ENCODE measurements at regions not wholly inside any gene's neighbourhood (a gene's known extent, or its start where the extent isn't known, plus 50 kb on each side); places are given as distances from the start of the nearest gene placed in this dataset.

DNA sequence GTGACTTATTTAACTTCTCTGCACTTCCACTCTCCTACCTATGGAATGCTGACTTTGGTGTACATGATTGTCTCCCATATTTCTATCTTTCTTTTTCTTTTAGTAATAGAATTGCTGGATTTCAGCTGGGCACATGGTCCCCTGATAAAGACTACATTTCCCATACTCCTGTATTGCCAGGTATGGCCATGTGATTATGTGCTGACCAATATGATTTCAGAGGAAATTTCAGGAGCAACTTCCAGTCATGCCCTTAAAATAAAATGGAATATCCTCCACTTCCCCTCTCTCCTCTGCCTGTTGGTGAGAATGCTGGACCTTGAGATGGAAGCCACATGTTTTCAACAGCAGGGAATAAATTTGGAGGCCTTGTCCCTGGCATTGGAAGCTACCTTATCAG lies 130.7 kb upstream of the IGSF21 start:
- DNase-seq (ENCODE audit: low read depth) = no peak

DNA sequence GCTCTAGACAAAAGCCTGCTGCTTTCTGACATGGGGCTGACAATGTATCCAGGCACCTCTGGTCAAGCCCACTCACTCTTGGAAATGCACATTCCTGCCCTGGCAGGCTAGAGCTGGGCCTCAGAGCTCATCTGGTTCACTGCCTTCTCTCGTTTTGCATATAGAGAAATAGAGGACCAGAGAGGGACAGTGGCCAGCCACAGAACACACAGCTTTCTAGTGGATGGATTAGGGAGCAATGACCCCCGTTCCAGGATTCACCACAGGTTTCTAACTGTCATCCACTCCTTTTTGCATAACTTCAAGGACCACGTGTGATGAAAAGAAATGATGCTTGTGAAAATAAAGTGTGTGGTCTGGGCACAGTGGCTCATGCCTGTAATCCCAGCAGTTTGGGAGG lies 129.6 kb upstream of the IGSF21 start:
- DNase-seq (ENCODE audit: low read depth) = no peak

DNA sequence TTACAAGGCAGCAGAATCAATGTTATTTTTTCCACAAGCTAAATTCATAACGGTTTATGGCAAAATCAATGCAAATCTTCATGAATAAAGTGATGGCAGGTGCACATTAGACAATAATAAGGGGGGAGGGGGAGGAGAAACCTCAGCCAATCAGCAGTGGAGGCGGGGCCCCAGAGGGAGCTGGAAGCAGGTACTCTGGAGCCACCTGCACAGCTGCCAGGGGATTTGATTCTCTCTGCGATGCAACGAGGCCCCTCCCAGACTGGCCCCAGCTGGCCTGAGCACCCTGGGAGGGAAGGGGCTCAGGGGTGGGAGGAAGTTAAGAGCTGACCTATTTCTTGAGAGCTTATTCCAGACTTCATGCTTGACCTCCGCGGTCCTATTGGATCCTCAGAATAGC lies 127.8 kb upstream of the IGSF21 start:
- DNase-seq (ENCODE audit: low read depth) = no peak

DNA sequence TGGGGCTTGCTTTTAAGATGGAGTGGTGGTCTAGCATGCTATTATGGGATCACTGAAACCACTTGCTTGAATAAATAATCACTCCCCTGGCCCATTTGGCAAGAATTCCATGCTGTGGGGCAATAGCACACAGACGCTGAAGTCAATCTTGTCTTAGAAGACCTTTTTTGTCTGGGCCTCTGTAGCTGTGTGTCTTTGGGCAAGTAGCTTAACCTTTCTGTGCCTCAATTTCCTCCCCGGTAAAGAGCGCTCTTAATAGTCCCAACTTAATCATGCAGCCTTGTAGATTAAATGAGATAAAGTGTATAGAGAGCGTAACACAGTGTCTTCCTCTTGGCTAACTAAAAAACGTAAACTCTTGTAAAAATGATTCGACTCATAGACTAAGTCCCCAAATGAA lies 125.4 kb upstream of the IGSF21 start:
- DNase-seq (ENCODE audit: low read depth) = no peak

DNA sequence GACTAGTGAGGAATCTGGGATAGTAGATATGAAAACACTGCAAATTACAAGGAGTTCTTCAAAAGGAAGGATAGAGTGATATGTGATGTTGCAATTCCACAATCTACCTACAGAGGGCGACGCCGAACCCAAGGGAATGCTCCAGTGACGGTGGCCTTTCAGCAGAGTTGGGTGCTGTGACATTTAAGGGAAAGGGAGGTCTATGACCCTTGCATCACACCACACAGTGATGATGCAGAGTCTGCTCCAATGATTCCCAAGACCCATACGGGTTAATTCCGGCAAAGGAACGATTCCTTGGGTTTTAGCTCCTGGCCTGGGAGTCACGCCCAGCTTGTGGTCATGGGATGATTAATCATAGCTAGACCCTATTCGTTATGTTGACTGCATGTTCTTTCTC lies 123.0 kb upstream of the IGSF21 start:
- no peak for DNase-seq (ENCODE audit: low read depth)

- no peak for DNase-seq (ENCODE audit: low read depth)
Measured at GRCh38 chr1:17986156-17986555, 121.4 kb upstream of the IGSF21 start.

- DNase-seq (ENCODE audit: low read depth) = no peak
Measured at GRCh38 chr1:17990401-17990800, 117.2 kb upstream of the IGSF21 start.

DNA sequence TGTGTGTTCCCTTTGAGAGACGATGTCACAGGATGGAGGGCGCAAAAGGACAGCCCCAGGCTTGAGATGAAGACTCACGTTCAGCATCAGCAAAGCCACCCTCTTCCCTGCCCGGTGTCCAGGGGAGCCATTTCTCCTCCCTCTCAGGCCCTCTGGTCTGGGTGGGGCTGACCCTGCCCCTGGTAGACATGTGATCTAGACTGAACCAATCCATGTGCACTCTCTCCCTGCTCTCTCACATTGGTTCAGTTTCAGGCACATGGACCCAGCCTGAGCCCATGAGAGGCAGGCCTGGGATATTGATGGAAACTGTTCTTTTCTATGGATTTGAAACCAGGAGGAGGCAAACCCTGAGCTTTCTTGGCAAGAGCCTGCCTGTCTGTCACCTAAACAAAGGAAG lies 115.6 kb upstream of the IGSF21 start:
- no peak for DNase-seq (ENCODE audit: low read depth)

DNA sequence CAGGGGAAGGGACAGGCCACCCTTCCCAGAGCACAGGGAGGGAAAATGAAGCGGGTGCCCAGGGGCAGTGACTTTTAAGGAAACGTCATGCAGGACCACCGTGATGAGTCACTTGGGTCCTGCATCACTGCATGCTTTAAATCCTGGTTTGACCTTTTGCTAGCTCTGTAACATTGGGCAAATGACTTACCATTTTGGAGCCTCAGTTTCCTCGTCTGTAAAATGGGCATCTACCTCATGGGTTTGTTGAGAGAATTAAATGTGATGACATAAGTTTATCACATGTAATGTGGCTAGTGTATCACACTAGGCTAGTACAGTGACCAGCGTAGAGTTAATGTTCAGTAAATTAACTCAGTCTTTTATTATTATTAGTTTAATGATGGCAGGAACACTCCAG lies 114.8 kb upstream of the IGSF21 start:
- DNase-seq (ENCODE audit: low read depth) = no peak

DNA sequence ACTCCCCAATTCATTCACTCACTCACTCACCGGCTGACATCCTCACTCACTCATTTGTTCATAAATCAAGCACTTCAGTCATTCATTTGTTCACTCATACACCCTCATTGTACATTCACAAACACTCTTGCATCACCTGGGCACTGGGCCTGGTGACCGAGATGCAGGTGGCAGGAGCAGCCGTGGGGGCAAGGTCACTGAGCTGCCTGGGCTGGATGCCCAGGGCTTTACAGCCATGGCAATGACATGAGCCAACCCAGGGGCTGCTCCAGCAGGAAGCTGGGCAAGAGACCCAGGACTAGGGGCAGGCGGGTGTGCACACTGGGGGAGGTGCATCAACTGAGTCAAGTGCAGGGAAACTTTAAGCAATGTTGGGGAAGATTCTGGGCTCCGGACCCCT lies 113.6 kb upstream of the IGSF21 start:
- no peak for DNase-seq (ENCODE audit: low read depth)

DNA sequence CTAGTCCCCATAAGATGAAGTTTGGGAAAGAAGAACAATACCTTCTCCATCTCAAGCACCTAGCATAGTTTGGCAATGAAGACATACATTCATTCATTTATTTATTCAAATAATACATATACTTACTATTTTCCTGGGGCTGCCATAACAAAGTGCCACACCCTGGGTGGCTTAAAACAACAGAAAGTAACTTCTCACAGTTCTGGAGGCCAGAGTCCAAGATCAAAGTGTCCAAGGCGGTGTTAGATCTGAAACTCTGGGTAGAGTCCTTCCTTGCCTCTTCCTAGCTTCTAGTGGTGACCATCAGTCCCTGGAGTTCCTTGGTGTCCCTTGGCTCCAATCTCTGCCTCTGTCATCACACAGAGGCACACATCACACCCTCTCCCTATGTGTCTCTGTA lies 112.1 kb upstream of the IGSF21 start:
- DNase-seq (ENCODE audit: low read depth) = no peak

DNA sequence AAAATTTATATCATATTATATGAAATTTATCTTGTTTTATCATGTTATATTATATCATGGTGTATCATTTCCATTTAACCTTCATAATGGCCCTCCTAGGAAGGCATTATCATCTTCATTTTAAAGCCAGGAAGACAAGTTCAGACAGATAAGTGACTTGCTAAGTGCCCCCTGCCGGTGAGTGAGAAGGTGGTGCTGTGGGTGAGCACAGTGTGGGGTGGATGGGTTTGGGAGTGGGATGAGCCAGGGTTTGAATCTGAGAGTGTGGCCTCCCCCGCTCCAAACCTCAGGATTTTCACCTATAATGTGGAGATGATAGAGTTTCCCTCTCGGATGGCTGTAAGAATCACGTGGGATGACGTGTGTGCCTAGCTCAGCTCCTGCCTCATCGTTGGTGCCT lies 108.7 kb upstream of the IGSF21 start:
- no peak for DNase-seq (ENCODE audit: low read depth)

DNA sequence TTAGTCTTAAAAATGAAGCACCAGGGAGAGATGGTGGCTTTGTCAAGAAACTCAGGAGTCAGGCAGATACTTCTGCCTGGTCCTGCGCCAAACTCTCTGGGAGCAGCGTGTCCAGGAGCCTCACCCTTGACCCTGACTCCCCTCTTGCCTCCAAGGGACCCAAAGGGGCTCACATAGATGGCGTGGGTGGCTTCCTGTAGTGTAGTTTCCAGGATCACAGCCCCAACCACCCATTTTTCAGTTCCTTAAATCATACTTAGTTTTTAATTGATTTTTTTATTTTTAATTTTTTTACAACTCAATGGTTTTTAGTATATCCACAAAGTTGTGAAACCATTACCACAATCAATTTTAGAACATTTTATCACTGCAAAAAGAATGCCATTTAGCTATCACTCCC lies 107.7 kb upstream of the IGSF21 start:
- no peak for DNase-seq (ENCODE audit: low read depth)

DNA sequence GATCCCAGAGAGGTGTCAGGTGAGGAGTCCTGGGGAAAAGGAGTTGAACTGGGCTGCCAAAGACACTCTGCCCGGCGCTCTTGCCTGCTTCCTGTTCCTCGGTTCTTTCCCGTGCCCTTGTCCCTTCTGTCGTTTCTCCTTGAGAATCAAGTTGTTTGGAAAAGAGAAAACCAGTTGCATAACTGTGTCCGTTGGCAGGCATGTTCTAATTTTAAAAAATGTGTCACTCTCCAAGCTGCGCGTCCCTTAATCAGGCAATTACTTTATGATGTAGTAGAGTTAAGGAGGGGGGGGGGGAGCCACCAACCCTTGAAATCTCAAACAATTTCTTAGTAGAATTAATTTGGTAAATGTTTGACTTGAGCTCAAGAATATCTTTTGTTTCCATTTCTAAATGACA lies 105.9 kb upstream of the IGSF21 start:
- no peak for DNase-seq (ENCODE audit: low read depth)

GRCh38 chr1:18004278-18004677 lies 103.3 kb upstream of the IGSF21 start:
- no peak for DNase-seq (ENCODE audit: low read depth)

- DNase-seq (ENCODE audit: low read depth) = no peak
Measured at GRCh38 chr1:18005238-18005637, 102.4 kb upstream of the IGSF21 start.

GRCh38 chr1:18007391-18008041 lies 100.1 kb upstream of the IGSF21 start:
- no peak for DNase-seq (ENCODE audit: low read depth)

- DNase-seq (ENCODE audit: low read depth) = no peak
Measured at GRCh38 chr1:18008081-18008480, 99.5 kb upstream of the IGSF21 start.

GRCh38 chr1:18009055-18009454 lies 98.5 kb upstream of the IGSF21 start:
- no peak for DNase-seq (ENCODE audit: low read depth)

DNA sequence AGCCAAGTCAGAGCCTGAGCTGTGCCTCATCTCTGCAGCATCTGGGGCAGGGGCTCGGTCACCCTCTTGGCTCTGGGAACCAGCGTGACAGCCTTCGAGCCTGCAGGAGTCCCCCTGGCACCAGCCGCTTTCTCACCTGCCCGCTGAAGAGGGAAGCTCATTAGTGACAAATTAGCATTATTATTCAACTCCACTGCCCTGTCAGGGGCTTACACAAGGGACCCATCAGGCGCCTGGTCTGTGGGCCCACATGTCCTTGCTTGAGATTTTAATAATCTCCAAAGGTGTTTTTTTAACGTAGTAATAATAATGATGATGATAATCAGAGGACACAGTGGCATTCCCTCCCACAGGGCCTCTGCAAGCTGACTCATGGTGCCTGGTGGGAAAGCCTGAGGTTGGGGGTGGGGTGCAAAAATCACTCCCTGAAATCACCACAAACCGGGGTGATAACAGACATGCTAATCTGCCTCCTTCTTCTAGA lies 98.1 kb upstream of the IGSF21 start:
- no peak for DNase-seq (ENCODE audit: low read depth)

GRCh38 chr1:18010408-18010807 lies 97.2 kb upstream of the IGSF21 start:
- no peak for DNase-seq (ENCODE audit: low read depth)

- no peak for DNase-seq (ENCODE audit: low read depth)
Measured at GRCh38 chr1:18010945-18011344, 96.7 kb upstream of the IGSF21 start.

GRCh38 chr1:18011703-18012102 lies 95.9 kb upstream of the IGSF21 start:
- DNase-seq (ENCODE audit: low read depth) = no peak

DNA sequence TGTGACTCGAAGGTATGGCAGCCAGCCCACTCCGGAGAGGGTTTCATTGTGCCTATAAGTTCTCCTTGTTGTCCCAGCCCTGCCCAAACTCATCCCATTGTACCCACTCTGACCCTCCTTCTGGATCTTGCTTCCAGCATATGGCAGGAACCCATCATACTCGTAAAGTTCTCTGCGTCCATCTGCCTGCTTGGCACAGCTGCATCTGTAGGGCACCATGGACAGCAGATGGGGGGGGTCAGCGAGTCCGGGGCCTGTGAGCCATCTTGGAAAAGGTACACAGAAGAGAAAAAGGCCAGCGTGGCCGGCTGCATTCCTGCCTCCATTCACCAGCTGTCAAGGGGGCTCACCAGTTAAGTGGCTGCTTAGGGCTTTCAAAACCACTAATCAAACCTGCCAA lies 94.9 kb upstream of the IGSF21 start:
- DNase-seq (ENCODE audit: low read depth) = no peak

DNA sequence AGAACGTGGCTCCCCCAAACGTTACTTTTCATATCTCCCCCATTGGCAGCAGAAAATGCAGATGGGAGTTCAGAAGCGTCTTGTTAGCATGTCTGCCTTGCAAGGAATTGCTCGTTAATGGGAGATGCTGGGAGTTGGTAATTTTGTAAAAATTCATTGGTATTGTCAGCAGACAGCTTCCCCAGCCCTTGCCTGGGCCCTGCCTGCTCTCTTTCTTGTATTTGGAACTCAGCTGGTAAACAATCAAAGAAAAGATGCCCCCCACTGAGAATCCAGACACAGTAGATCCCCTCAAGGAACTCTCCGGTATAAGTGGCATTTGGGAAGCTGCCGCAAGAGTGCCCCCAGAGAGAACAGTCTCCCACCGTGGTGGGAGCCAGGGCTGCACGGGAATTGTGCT lies 94.4 kb upstream of the IGSF21 start:
- DNase-seq (ENCODE audit: low read depth) = no peak
